ENCODE measurements at regions not wholly inside any gene's neighbourhood (a gene's known extent, or its start where the extent isn't known, plus 50 kb on each side); places are given as distances from the start of the nearest gene placed in this dataset.

DNA sequence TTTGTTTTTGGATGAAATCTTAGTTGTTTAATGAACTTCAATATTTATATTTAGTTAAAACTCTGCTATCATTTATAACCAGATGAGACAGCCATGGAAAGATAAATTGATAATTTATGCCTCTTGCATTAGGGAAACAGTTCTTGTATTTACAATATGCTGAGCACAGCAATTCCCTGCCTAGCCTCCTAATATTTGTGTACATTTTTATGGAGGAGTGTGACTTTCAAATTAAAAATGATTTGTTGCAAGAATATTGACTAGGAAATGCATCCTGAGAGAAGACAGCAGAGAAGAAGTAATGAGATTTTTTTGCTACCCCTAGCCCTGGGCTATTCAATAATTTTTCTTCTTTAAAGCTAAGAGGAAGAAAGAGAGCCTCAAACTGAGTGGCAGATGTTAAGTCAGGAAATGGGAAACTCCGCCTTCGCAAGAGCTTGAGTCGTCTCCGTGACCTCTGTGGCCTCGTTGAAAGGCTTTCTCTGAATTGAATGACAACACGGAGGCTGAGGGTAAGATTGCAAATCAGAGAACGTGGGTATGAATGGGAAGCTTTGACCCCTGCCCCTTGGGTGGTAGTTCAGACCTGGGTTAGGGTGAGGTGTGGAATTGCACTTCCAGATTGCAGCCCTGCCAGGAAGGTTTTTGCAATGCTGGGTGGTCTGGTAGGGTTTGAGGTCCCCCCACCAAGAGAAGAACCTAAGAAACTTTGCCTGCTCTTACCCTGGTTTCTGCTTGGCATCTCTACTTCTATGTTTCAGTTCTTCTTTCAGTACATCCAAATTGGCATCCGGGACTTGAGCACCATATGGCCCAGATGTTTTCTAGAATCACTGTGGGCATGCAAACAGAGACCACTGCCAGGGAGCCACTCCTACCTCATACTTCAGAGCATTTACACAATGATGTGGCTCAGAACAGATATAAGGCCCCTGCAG lies 210.3 kb upstream of the RBMS1 start:
- H3K4me3 ChIP-seq (ENCODE audit: low read depth in 1 of 2, low read length in 2 of 2): no peak overlapping the region
- no peaks in the 10 kb centered on the region for H3K36me3 ChIP-seq (ENCODE audit: control insufficient read depth in 1 of 2, insufficient read depth in 2 of 2, low read length in 2 of 2)
- H3K27me3 ChIP-seq (ENCODE audit: low read depth, low read length): no peaks in the 10 kb centered on the region
- H3K4me1 ChIP-seq (ENCODE audit: control insufficient read depth in 1 of 2, insufficient read depth in 2 of 2, low read length in 2 of 2): peaks cover 0 to 3% of the 10 kb centered on the region in 2 donors
- no peak overlapping the region for H3K27ac ChIP-seq (ENCODE audit: low read length)
- no peaks in the 10 kb centered on the region for H3K9me3 ChIP-seq (ENCODE audit: control insufficient read depth in 1 of 2, low read length in 2 of 2)

- no peaks in the 10 kb centered on the region for H3K27me3 ChIP-seq (ENCODE audit: low read depth, low read length)
- no peak overlapping the region for H3K4me3 ChIP-seq (ENCODE audit: low read depth in 1 of 2, low read length in 2 of 2)
- no peaks in the 10 kb centered on the region for H3K4me1 ChIP-seq (ENCODE audit: control insufficient read depth in 1 of 2, insufficient read depth in 2 of 2, low read length in 2 of 2)
- no peaks in the 10 kb centered on the region for H3K9me3 ChIP-seq (ENCODE audit: control insufficient read depth in 1 of 2, low read length in 2 of 2)
- no peak overlapping the region for H3K27ac ChIP-seq (ENCODE audit: low read length)
- H3K36me3 ChIP-seq (ENCODE audit: control insufficient read depth in 1 of 2, insufficient read depth in 2 of 2, low read length in 2 of 2): no peaks in the 10 kb centered on the region
Measured at GRCh38 chr2:160715428-160715827, 221.8 kb upstream of the RBMS1 start.

DNA sequence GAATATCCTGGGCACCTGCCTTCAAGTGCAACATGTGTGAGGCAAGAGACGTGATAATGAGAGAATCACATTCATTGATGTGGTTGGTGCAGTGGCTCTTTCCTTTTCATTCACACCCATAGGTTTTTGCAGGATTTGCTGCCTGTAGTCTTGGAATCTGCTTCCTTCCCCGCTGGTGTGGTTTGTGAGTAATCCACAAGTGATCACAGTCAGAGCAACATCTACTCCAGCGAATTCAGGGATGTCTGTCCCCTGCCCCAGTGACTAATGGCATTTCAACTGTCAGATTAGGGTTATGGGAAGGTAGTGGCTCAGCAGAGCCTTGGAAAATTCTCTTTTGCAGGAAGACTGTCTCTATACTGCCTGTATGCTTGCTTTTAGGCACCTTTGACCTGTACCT lies 225.5 kb upstream of the RBMS1 start:
- Histone ChIP-seq H3K4me1 (ENCODE audit: control insufficient read depth in 1 of 2, insufficient read depth in 2 of 2, low read length in 2 of 2) (no peaks in the 10 kb centered on the region), H3K36me3 (ENCODE audit: control insufficient read depth in 1 of 2, insufficient read depth in 2 of 2, low read length in 2 of 2) (no peaks in the 10 kb centered on the region), H3K27me3 (ENCODE audit: low read depth, low read length) (no peaks in the 10 kb centered on the region), H3K27ac (ENCODE audit: low read length) (no peak overlapping the region), H3K4me3 (ENCODE audit: low read depth in 1 of 2, low read length in 2 of 2) (no peak overlapping the region), H3K9me3 (ENCODE audit: control insufficient read depth in 1 of 2, low read length in 2 of 2) (no peaks in the 10 kb centered on the region)

- H3K4me1 ChIP-seq (ENCODE audit: control insufficient read depth in 1 of 2, insufficient read depth in 2 of 2, low read length in 2 of 2): no peaks in the 10 kb centered on the region
Measured at GRCh38 chr2:160720098-160720497, 226.5 kb upstream of the RBMS1 start.

DNA sequence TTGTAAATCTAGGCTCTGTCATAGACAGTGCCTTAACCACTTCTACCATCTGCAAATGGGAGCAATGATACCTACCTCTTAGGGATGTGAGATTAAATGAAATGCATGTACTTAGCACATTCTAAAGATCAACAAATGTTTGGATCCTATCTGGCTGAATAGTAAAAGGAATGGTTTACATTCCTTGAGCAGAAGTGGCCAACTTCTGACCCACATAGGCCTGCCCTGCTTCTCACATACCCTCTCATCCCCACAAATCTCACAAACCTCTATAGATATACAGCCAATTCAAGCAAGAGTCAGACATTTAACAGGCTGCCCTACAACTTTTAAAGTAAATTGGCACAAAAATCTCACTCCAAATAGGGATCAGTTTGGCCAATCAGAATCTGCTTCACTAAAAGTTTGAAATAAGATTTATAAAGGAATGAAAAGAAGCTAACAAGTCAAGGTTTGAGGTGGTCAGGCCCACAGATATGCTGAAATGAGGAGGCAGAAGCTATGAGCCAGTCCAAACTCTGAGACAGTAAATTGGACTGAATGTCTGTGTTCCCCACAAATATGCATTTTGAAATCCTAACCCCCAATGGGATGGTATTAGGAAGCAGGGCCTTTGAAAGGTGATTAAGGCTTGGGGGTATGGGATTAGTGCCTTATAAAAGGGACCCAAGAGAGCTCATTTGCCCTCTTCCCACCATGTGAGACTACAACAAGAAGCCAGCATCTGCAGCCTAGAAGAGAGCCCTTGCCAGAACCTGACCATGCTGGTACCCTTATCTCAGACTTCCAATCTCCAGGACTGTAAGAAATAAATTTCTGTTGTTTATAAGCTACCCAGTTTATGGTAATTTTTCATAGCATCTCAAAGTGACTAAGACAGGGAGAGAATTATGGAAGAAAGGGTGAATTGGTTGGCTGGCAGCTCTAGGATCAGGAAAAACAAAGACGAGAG lies 227.8 kb upstream of the RBMS1 start:
- Histone ChIP-seq H3K4me1 (ENCODE audit: control insufficient read depth in 1 of 2, insufficient read depth in 2 of 2, low read length in 2 of 2) (no peaks in the 10 kb centered on the region), H3K27ac (ENCODE audit: low read length) (no peak overlapping the region), H3K27me3 (ENCODE audit: low read depth, low read length) (no peaks in the 10 kb centered on the region), H3K36me3 (ENCODE audit: control insufficient read depth in 1 of 2, insufficient read depth in 2 of 2, low read length in 2 of 2) (no peaks in the 10 kb centered on the region), H3K9me3 (ENCODE audit: control insufficient read depth in 1 of 2, low read length in 2 of 2) (no peaks in the 10 kb centered on the region), H3K4me3 (ENCODE audit: low read depth in 1 of 2, low read length in 2 of 2) (no peak overlapping the region)

More at GRCh38 chr2:160720098-160720497, 226.5 kb upstream of the RBMS1 start:
- Histone ChIP-seq H3K4me3 (ENCODE audit: low read depth in 1 of 2, low read length in 2 of 2) (no peak overlapping the region), H3K27me3 (ENCODE audit: low read depth, low read length) (no peaks in the 10 kb centered on the region), H3K36me3 (ENCODE audit: control insufficient read depth in 1 of 2, insufficient read depth in 2 of 2, low read length in 2 of 2) (no peaks in the 10 kb centered on the region), H3K9me3 (ENCODE audit: control insufficient read depth in 1 of 2, low read length in 2 of 2) (no peaks in the 10 kb centered on the region), H3K27ac (ENCODE audit: low read length) (no peak overlapping the region)

DNA sequence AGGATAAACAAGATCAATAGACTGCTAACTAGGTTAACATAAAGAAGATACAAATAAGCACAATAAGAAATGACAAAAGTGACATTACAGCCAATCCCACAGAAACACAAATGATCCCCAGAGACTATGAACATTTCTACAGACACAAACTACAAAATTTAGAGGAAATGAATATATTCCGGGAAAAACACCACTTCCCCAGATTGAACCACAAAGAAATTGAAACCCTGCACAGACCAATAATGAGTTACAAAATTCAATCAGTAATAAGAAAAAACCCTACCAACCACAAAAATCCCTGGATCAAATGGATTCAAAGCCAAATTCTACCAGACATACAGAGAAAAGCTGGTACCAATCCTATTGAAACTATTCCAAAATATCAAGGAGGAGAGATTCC lies 232.4 kb upstream of the RBMS1 start:
- no peak overlapping the region for H3K27ac ChIP-seq (ENCODE audit: low read length)
- H3K4me1 ChIP-seq (ENCODE audit: control insufficient read depth in 1 of 2, insufficient read depth in 2 of 2, low read length in 2 of 2): no peaks in the 10 kb centered on the region
- no peak overlapping the region for H3K4me3 ChIP-seq (ENCODE audit: low read depth in 1 of 2, low read length in 2 of 2)
- no peaks in the 10 kb centered on the region for H3K27me3 ChIP-seq (ENCODE audit: low read depth, low read length)
- no peaks in the 10 kb centered on the region for H3K9me3 ChIP-seq (ENCODE audit: control insufficient read depth in 1 of 2, low read length in 2 of 2)
- H3K36me3 ChIP-seq (ENCODE audit: control insufficient read depth in 1 of 2, insufficient read depth in 2 of 2, low read length in 2 of 2): no peaks in the 10 kb centered on the region

DNA sequence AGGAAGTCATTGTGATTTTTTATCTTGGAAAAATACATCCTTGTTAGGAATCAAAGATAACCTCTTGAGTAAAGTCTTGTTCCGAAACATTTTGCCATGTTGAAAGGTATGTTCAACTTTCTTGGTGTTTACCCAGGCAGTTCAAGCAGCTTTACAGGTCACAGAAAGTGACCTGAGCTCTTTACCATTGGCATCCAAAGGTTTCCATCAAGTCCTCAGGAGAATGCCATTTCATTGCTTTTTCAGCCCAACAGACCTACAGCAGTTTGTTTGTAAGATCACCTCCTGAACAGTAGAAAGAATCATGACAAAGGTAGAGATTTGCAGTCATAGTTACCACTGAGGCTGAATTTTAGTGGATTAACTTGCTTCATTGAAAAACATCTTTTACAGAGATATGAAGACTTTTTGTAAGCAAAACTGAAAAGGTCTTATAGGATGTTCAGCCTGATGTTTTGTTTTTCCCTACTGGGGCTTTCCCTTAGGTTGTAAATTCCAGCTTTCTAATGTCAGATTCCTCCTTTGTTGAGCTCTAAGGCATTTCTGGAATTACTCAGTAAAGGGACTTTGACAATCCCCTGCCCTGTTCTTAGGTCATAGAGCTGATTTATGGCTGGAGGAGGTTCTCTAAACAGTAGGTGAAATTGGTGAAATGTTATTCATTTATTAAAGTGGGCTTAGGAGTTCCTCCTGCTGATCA lies 236.8 kb upstream of the RBMS1 start:
- no peak overlapping the region for H3K27ac ChIP-seq (ENCODE audit: low read length)
- H3K4me1 ChIP-seq (ENCODE audit: control insufficient read depth in 1 of 2, insufficient read depth in 2 of 2, low read length in 2 of 2): no peaks in the 10 kb centered on the region
- H3K4me3 ChIP-seq (ENCODE audit: low read depth in 1 of 2, low read length in 2 of 2): no peak overlapping the region
- H3K27me3 ChIP-seq (ENCODE audit: low read depth, low read length): no peaks in the 10 kb centered on the region
- no peaks in the 10 kb centered on the region for H3K36me3 ChIP-seq (ENCODE audit: control insufficient read depth in 1 of 2, insufficient read depth in 2 of 2, low read length in 2 of 2)
- no peaks in the 10 kb centered on the region for H3K9me3 ChIP-seq (ENCODE audit: control insufficient read depth in 1 of 2, low read length in 2 of 2)

DNA sequence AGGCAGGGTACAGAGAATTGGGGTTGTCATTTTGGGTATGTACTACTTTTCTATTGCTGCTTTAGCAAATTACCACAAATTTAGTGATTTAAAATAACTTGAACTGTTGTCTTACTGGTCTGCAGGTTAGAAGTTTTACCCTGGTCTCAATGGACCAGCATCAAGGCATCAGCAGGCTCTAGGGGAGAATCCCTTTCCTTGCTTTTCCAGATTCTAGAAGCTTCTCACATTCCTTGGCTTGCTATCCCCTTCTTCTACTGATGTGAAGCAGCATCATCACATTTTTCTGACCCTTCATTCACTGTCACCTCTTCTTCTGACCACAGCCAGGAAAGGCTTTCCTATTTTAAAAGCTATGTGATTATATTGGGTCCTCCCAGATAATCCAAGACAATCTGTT lies 237.8 kb upstream of the RBMS1 start:
- H3K4me3 ChIP-seq (ENCODE audit: low read depth in 1 of 2, low read length in 2 of 2): no peak overlapping the region
- H3K4me1 ChIP-seq (ENCODE audit: control insufficient read depth in 1 of 2, insufficient read depth in 2 of 2, low read length in 2 of 2): no peaks in the 10 kb centered on the region
- H3K27ac ChIP-seq (ENCODE audit: low read length): no peak overlapping the region
- H3K9me3 ChIP-seq (ENCODE audit: control insufficient read depth in 1 of 2, low read length in 2 of 2): no peaks in the 10 kb centered on the region
- no peaks in the 10 kb centered on the region for H3K27me3 ChIP-seq (ENCODE audit: low read depth, low read length)
- no peaks in the 10 kb centered on the region for H3K36me3 ChIP-seq (ENCODE audit: control insufficient read depth in 1 of 2, insufficient read depth in 2 of 2, low read length in 2 of 2)

DNA sequence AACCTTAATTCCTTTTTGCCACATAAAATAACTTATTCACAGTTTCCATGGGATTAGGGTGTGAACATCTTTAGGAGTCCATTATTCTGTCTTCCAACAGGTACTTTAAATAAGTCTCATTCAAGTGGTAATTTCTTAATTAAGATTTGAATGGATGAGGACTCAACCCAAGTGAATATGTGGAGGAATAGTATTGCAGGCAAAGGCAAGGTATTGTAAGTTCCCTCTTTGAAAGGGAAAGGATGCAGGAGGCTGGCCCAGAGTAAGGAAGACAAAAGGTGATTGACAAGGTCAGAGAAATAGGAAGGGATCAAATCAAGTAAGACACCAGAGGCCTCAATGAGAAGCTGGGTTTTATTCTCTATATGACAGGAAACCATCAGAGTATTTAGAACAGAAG lies 238.2 kb upstream of the RBMS1 start:
- no peaks in the 10 kb centered on the region for H3K9me3 ChIP-seq (ENCODE audit: control insufficient read depth in 1 of 2, low read length in 2 of 2)
- no peak overlapping the region for H3K27ac ChIP-seq (ENCODE audit: low read length)

GRCh38 chr2:160735696-160736095 lies 242.1 kb upstream of the RBMS1 start:
- Histone ChIP-seq H3K4me3 (ENCODE audit: low read depth in 1 of 2, low read length in 2 of 2) (no peak overlapping the region), H3K27ac (ENCODE audit: low read length) (no peak overlapping the region), H3K36me3 (ENCODE audit: control insufficient read depth in 1 of 2, insufficient read depth in 2 of 2, low read length in 2 of 2) (no peaks in the 10 kb centered on the region), H3K9me3 (ENCODE audit: control insufficient read depth in 1 of 2, low read length in 2 of 2) (no peaks in the 10 kb centered on the region), H3K4me1 (ENCODE audit: control insufficient read depth in 1 of 2, insufficient read depth in 2 of 2, low read length in 2 of 2) (no peaks in the 10 kb centered on the region), H3K27me3 (ENCODE audit: low read depth, low read length) (no peaks in the 10 kb centered on the region)

More for the DNA sequence above, 238.2 kb upstream of the RBMS1 start:
- no peaks in the 10 kb centered on the region for H3K27me3 ChIP-seq (ENCODE audit: low read depth, low read length)
- H3K36me3 ChIP-seq (ENCODE audit: control insufficient read depth in 1 of 2, insufficient read depth in 2 of 2, low read length in 2 of 2): no peaks in the 10 kb centered on the region
- H3K4me3 ChIP-seq (ENCODE audit: low read depth in 1 of 2, low read length in 2 of 2): no peak overlapping the region
- no peaks in the 10 kb centered on the region for H3K4me1 ChIP-seq (ENCODE audit: control insufficient read depth in 1 of 2, insufficient read depth in 2 of 2, low read length in 2 of 2)

Data from muscle layer of duodenum (tissue), 2 donors.